ENCODE measurements at regions not wholly inside any gene's neighbourhood (a gene's known extent, or its start where the extent isn't known, plus 50 kb on each side); places are given as distances from the start of the nearest gene placed in this dataset.

DNA sequence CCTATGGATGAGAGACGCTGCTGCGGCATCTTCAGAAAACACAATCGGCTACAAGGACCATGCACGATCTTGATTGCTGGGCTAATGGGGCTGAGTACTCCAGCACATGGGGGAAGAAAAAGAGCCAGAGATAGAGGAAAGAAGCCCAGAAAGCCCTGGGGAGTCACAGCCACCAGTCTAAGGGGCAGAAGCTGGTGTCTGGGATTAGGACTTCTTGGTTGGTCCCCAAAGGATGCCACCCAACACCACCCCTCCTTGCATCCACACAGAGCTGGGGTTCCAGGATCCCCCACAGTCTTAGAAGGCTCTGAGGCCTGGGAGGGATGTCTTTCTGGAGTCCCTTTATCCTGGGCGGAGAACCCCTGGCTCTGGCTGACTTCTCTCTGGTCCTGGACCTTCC is 98.4 kb upstream of the TARDBP start:
- Mint-ChIP-seq H3K9me3 (no peaks in the 10 kb centered on the region), H3K4me3 (no peak overlapping the region), H3K36me3 (no peaks in the 10 kb centered on the region), H3K27ac (no peak overlapping the region), H3K4me1 (ENCODE audit: unreplicated experiment) (peaks cover 9% of the 10 kb centered on the region), H3K27me3 (peaks cover 9% of the 10 kb centered on the region)
- no peak for TF ChIP-seq CTCF (conservative IDR thresholded peaks at IDR 0.05)
- no peak for DNase-seq (ENCODE audit: extremely low spot score, unreplicated experiment)

- Mint-ChIP-seq H3K36me3 (no peaks in the 10 kb centered on the region), H3K27ac (no peak overlapping the region), H3K4me3 (no peak overlapping the region), H3K4me1 (ENCODE audit: unreplicated experiment) (peaks cover 9% of the 10 kb centered on the region), H3K27me3 (peaks cover 9% of the 10 kb centered on the region), H3K9me3 (no peaks in the 10 kb centered on the region)
- no peak for TF ChIP-seq CTCF (conservative IDR thresholded peaks at IDR 0.05)
- DNase-seq (ENCODE audit: extremely low spot score, unreplicated experiment), result no peak
Observed at GRCh38 chr1:10915594-10915993, 96.9 kb upstream of the TARDBP start.

DNA sequence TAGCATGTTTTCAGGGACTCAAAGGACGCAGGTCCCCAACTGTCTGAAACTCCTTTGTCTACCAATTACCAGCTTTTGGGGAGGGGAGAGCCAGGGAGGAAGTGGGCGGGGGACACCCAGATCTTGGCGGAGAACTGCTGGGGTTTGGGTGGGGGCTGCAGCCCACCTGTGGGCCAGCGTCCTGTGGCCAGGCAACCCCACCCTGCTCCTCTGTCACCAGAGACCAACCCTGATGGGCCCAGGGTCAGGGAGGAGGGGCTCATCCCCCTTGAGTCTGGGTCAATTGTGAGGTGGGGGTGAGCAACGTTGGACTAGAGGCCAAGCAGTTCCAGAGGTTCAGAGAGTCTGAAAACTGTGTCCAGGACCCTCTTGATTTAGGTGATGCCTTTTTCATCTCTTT is 96.1 kb upstream of the TARDBP start:
- no peak overlapping the region for H3K4me3 Mint-ChIP-seq
- H3K27me3 Mint-ChIP-seq, result peaks cover 9% of the 10 kb centered on the region
- no peaks in the 10 kb centered on the region for H3K9me3 Mint-ChIP-seq
- H3K4me1 Mint-ChIP-seq (ENCODE audit: unreplicated experiment), result peaks cover 4% of the 10 kb centered on the region
- no peak for TF ChIP-seq CTCF (conservative IDR thresholded peaks at IDR 0.05)
- no peaks in the 10 kb centered on the region for H3K36me3 Mint-ChIP-seq
- no peak for DNase-seq (ENCODE audit: extremely low spot score, unreplicated experiment)
- H3K27ac Mint-ChIP-seq, result no peak overlapping the region

- no peaks in the 10 kb centered on the region for H3K36me3 Mint-ChIP-seq
- H3K27me3 Mint-ChIP-seq, result peaks cover 9% of the 10 kb centered on the region
- H3K4me1 Mint-ChIP-seq (ENCODE audit: unreplicated experiment), result peaks cover 4% of the 10 kb centered on the region
- no peaks in the 10 kb centered on the region for H3K9me3 Mint-ChIP-seq
- DNase-seq (ENCODE audit: extremely low spot score, unreplicated experiment), result no peak
- H3K27ac Mint-ChIP-seq, result no peak overlapping the region
- H3K4me3 Mint-ChIP-seq, result no peak overlapping the region
- no peak for TF ChIP-seq CTCF (conservative IDR thresholded peaks at IDR 0.05)
Observed at GRCh38 chr1:10916991-10917390, 95.5 kb upstream of the TARDBP start.

DNA sequence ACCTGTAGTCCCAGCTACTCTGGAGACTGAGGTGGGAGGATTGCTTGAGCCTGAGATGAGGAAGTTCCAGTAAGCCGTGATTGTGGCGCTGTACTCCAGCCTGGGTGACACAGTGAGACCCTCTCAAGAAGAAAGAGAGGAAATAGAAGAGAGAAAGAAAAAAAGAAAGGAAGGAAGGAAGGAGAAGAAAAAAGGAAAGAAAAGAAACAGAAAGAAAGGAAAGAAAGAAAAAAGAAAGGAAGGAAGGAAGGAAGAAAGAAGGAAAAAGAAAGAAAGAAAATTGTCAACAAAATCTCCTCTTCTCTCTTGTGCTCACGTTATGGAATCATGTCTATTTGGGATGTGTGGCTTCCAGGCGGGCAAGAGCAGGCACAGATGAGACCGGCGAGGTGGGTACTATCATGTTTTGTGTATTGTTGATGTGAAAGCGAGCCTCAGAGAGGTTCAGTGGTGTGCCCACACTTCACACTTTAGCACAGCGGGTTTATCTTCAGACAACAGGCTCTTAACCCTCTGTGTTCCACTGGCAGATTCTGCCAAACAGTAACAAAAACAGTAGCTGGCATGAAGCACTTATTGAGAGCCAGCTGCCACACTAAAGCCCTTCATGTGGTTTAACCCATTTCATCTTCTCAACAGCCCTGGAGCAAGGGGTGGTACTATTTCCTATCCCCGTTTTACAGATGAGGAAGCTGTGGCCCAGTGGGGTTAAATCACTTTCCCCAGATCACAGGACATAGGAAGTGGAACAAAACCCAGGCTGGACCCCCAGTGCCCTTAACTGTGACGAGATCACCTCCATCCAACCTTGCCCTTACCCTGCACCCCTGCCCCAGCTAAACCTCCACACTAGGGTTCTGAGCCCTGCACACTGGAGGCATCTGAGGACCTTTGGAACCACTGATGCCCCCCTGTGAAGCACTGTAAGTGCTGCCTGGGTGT is 94.7 kb upstream of the TARDBP start:
- H3K36me3 Mint-ChIP-seq, result no peaks in the 10 kb centered on the region
- H3K9me3 Mint-ChIP-seq, result no peaks in the 10 kb centered on the region
- no peak overlapping the region for H3K4me3 Mint-ChIP-seq
- H3K27ac Mint-ChIP-seq, result no peak overlapping the region
- no peak for TF ChIP-seq CTCF (conservative IDR thresholded peaks at IDR 0.05)
- no peak for DNase-seq (ENCODE audit: extremely low spot score, unreplicated experiment)
- H3K27me3 Mint-ChIP-seq, result peaks cover 9% of the 10 kb centered on the region
- H3K4me1 Mint-ChIP-seq (ENCODE audit: unreplicated experiment), result peaks cover 4% of the 10 kb centered on the region
